Posterior cingulate gyrus (tissue), 11 donors: ENCODE measurements at regions not wholly inside any gene's neighbourhood (a gene's known extent, or its start where the extent isn't known, plus 50 kb on each side); places are given as distances from the start of the nearest gene placed in this dataset.
A peak's percentile ranks its signal among the peaks of the same experiment; 100 is the strongest.

Experiments
- DNase-seq, 10 donors: peaks; one replicate each; pipeline versions ENCODE4 v3.0.0 to v3.0.0-alpha.2; 2020 to 2021; ENCODE audit warnings: mixed read lengths in 3 of 10
- intact Hi-C: fragments of 100-400 bp; cut with DNase I; formaldehyde crosslinking; loops from one replicate; pipeline ENCODE4 v1.15.1; 2023

DNA sequence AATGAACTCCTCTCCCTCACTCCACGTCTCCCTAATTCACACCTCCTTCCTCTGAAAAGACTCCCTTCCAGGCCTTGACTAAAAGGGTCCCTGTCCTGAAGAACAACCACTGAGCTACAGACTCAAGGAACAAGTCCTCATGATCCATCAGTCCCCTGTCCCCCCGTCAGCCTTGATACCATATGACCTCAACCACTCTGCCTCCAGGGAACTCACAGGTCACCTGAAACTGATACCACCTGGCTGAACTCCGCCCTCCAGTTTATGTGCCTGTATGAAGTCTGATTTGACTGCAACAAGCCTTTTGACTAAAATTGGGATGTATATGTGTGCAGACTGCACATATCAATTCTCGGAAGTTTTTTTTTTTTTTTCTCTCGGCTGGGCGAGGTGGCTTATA is 88.7 kb downstream of the UGCG start:
- intact Hi-C loops: no loop called here
- peak in 1 of 10 donors; percentile 25 for DNase-seq

DNA sequence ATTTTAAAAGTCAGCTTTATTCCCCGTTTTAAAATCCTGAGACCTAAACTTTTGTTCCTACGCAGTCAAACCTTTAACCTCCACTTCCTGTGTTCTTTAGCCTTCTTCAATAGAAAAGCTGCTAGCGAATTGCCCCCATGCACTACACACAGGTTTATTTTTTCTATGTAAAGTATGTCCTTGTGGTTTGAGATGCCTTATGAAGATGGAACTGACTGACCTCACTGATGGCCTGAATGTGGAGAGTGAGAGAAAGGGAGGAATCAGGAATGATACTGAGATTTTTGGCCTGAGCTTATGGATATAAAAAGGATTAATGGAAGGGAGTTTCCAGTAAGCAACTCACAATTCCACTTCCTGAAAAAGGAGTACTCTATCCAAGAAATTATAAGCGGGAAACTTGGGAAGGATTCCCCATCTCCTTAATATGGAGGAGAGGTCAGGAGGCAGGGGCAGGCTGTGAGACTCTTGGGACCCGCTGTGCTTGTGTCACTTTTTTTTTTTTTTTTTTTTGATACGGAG is 89.5 kb downstream of the UGCG start:
- DNase-seq: no peak
- intact Hi-C loops: no loop called here
